ENCODE measurements at regions not wholly inside any gene's neighbourhood (a gene's known extent, or its start where the extent isn't known, plus 50 kb on each side); places are given as distances from the start of the nearest gene placed in this dataset.

DNA sequence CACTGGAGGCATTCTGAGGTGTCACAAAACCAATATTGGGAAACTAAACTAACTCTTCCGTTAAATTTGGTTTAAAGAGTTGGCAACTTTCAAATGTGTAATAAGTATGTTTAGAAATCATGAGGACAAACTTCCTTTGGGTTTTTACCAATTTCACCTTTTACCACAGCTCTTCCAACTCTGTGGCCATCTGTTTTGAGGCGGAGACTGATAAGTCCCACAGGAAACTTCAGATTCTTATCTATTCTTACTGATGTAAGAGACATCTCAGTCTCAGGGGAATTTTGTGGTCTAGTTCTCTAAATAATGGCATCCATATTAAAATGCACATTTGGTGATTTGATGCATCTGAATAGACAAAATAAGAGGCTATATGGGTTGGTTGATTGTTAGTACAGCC is 229.2 kb upstream of the AFF2 start:
- no peak for TF ChIP-seq CTCF (IDR thresholded peaks at IDR 0.05; ENCODE audit: poor library complexity, severe bottlenecking)
- TF ChIP-seq TAF1 (IDR thresholded peaks at IDR 0.05; ENCODE audit: low read depth) = no peak

All from neural cell (in vitro differentiated cells).